MM.1S (cell line): ENCODE measurements at regions not wholly inside any gene's neighbourhood (a gene's known extent, or its start where the extent isn't known, plus 50 kb on each side); places are given as distances from the start of the nearest gene placed in this dataset.

Experiments used
- CTCF ChIP-seq: fragments of 300-600 bp; sonication (generic); IDR thresholded peaks from 2 replicates; pipeline ENCODE4 v1.5.1; 2016; ENCODE audit warnings: antibody characterized with exemption, low read length, mixed read lengths
- EZH2 ChIP-seq: fragments of 300-600 bp; sonication (generic); optimal IDR thresholded peaks from 2 replicates; pipeline ENCODE3; 2017; ENCODE audit warnings: low read depth, mild to moderate bottlenecking, antibody characterized with exemption, low read length, mixed read lengths
- EZH2phosphoT487 ChIP-seq: fragments of 300-600 bp; sonication (generic); IDR thresholded peaks from 2 replicates; pipeline ENCODE4 v1.6.1; 2018; ENCODE audit warnings: antibody characterized with exemption, low read length

GRCh38 chr3:107008213-107008612 is 369.0 kb upstream of the CCDC54 start:
- TF ChIP-seq EZH2 = no peak
- no peak for TF ChIP-seq CTCF
- no peak for TF ChIP-seq EZH2phosphoT487
